ENCODE measurements at regions not wholly inside any gene's neighbourhood (a gene's known extent, or its start where the extent isn't known, plus 50 kb on each side); places are given as distances from the start of the nearest gene placed in this dataset.

DNA sequence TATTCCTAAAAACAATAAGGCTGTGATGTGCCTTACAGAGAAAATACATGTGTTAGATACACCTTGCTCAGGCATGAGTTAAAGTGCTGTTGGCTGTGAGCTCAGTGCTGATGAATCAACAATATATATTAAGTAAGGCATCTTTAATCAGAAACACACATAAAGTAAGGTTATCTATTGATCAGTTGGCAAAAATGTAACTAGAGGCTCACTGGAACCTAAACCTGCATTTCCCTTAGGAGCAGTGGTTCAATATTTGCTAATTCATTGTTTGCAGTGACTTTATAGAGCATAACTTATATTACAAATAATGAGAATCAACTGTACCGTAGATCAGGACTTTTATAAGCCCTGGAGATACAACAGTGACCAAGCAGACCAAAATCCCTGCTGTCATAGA, 77.0 kb upstream of the CYP1B1 start:
- no peak overlapping the region for H3K9ac ChIP-seq (ENCODE audit: low read length)
- no peaks in the 10 kb centered on the region for H3K79me2 ChIP-seq (replicated peaks; ENCODE audit: insufficient read depth, low read length)
- H3K27ac ChIP-seq (ENCODE audit: low read length), result no peak overlapping the region
- H2AFZ ChIP-seq (ENCODE audit: low read depth, low read length), result no peak overlapping the region
- no peaks in the 10 kb centered on the region for H3K9me2 ChIP-seq (ENCODE audit: insufficient read depth, low read length)
- H3K27me3 ChIP-seq (ENCODE audit: insufficient read depth, low read depth, low read length), result no peaks in the 10 kb centered on the region
- H4K20me1 ChIP-seq (ENCODE audit: insufficient read depth), result no peaks in the 10 kb centered on the region
- H3F3A ChIP-seq (ENCODE audit: insufficient read depth, low read length, poor library complexity, severe bottlenecking), result no peaks in the 10 kb centered on the region
- TF ChIP-seq RAD21 (conservative IDR thresholded peaks at IDR 0.05) (no peak), POLR2AphosphoS5 (IDR thresholded peaks at IDR 0.05) (no peak), TAF1 (IDR thresholded peaks at IDR 0.05; ENCODE audit: low read depth) (no peak), SMC3 (conservative IDR thresholded peaks at IDR 0.05; ENCODE audit: poor library complexity) (no peak)
- TF ChIP-seq, protein P1, sequence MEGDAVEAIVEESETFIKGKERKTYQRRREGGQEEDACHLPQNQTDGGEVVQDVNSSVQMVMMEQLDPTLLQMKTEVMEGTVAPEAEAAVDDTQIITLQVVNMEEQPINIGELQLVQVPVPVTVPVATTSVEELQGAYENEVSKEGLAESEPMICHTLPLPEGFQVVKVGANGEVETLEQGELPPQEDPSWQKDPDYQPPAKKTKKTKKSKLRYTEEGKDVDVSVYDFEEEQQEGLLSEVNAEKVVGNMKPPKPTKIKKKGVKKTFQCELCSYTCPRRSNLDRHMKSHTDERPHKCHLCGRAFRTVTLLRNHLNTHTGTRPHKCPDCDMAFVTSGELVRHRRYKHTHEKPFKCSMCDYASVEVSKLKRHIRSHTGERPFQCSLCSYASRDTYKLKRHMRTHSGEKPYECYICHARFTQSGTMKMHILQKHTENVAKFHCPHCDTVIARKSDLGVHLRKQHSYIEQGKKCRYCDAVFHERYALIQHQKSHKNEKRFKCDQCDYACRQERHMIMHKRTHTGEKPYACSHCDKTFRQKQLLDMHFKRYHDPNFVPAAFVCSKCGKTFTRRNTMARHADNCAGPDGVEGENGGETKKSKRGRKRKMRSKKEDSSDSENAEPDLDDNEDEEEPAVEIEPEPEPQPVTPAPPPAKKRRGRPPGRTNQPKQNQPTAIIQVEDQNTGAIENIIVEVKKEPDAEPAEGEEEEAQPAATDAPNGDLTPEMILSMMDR (IDR thresholded peaks at IDR 0.05; ENCODE audit: poor library complexity, severe bottlenecking), result no peak
- no peaks in the 10 kb centered on the region for H3K9me3 ChIP-seq (ENCODE audit: low read length)
- no peak overlapping the region for H3K4me2 ChIP-seq (ENCODE audit: low read length)
- H3K36me3 ChIP-seq (ENCODE audit: insufficient read depth, low read length), result no peaks in the 10 kb centered on the region
- no peak overlapping the region for H3K4me3 ChIP-seq (ENCODE audit: low read length)

DNA sequence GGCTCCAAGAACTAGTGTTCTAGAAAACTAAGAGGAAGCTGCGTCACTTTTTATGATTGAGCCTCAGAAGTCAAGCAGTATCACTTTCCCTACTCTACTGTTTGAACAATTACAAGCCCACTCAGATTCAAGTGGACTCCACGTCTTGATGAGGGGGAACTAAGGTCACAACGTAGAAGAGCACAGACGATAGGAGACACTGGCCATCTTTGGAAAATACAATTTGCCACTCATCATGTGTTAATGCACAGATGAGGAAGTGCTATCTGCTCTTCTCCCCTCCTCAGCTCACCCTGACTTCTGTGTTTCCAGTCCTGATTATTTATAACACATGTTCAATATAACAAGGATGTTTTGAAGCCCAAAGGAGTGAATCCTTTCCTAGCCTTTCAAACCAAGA, 76.1 kb upstream of the CYP1B1 start:
- H4K20me1 ChIP-seq (ENCODE audit: insufficient read depth), result no peaks in the 10 kb centered on the region
- H3K9me2 ChIP-seq (ENCODE audit: insufficient read depth, low read length), result no peaks in the 10 kb centered on the region
- H3K27me3 ChIP-seq (ENCODE audit: insufficient read depth, low read depth, low read length), result no peaks in the 10 kb centered on the region
- H3K4me3 ChIP-seq (ENCODE audit: low read length), result no peak overlapping the region
- H2AFZ ChIP-seq (ENCODE audit: low read depth, low read length), result no peak overlapping the region
- H3K9me3 ChIP-seq (ENCODE audit: low read length), result no peaks in the 10 kb centered on the region
- no peak overlapping the region for H3K9ac ChIP-seq (ENCODE audit: low read length)
- H3F3A ChIP-seq (ENCODE audit: insufficient read depth, low read length, poor library complexity, severe bottlenecking), result no peaks in the 10 kb centered on the region
- H3K27ac ChIP-seq (ENCODE audit: low read length), result no peak overlapping the region
- TF ChIP-seq MXI1 (conservative IDR thresholded peaks at IDR 0.05; ENCODE audit: poor library complexity, severe bottlenecking) (no peak), EP300 (conservative IDR thresholded peaks at IDR 0.05; ENCODE audit: poor library complexity, severe bottlenecking) (no peak), POLR2AphosphoS5 (IDR thresholded peaks at IDR 0.05) (no peak), EZH2 (IDR thresholded peaks at IDR 0.05; ENCODE audit: borderline replicate concordance, insufficient read depth, low read length, poor library complexity, severe bottlenecking) (no peak), TAF1 (IDR thresholded peaks at IDR 0.05; ENCODE audit: low read depth) (no peak), RAD21 (conservative IDR thresholded peaks at IDR 0.05) (no peak), SMC3 (conservative IDR thresholded peaks at IDR 0.05; ENCODE audit: poor library complexity) (no peak)
- TF ChIP-seq, protein P1 (IDR thresholded peaks at IDR 0.05; ENCODE audit: poor library complexity, severe bottlenecking), result no peak
- TF ChIP-seq, protein P2, sequence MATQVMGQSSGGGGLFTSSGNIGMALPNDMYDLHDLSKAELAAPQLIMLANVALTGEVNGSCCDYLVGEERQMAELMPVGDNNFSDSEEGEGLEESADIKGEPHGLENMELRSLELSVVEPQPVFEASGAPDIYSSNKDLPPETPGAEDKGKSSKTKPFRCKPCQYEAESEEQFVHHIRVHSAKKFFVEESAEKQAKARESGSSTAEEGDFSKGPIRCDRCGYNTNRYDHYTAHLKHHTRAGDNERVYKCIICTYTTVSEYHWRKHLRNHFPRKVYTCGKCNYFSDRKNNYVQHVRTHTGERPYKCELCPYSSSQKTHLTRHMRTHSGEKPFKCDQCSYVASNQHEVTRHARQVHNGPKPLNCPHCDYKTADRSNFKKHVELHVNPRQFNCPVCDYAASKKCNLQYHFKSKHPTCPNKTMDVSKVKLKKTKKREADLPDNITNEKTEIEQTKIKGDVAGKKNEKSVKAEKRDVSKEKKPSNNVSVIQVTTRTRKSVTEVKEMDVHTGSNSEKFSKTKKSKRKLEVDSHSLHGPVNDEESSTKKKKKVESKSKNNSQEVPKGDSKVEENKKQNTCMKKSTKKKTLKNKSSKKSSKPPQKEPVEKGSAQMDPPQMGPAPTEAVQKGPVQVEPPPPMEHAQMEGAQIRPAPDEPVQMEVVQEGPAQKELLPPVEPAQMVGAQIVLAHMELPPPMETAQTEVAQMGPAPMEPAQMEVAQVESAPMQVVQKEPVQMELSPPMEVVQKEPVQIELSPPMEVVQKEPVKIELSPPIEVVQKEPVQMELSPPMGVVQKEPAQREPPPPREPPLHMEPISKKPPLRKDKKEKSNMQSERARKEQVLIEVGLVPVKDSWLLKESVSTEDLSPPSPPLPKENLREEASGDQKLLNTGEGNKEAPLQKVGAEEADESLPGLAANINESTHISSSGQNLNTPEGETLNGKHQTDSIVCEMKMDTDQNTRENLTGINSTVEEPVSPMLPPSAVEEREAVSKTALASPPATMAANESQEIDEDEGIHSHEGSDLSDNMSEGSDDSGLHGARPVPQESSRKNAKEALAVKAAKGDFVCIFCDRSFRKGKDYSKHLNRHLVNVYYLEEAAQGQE (IDR thresholded peaks at IDR 0.05; ENCODE audit: borderline replicate concordance), result no peak
- no peaks in the 10 kb centered on the region for H3K36me3 ChIP-seq (ENCODE audit: insufficient read depth, low read length)
- H3K79me2 ChIP-seq (replicated peaks; ENCODE audit: insufficient read depth, low read length), result no peaks in the 10 kb centered on the region
- H3K4me2 ChIP-seq (ENCODE audit: low read length), result no peak overlapping the region
